Breast epithelium (tissue), 3 donors: ENCODE measurements at regions not wholly inside any gene's neighbourhood (a gene's known extent, or its start where the extent isn't known, plus 50 kb on each side); places are given as distances from the start of the nearest gene placed in this dataset.

ENCODE experiments used
- POLR2A ChIP-seq: fragments of 450-650 bp; IDR thresholded peaks from one replicate; pipeline ENCODE4 v1.6.1; 2016; ENCODE audit warnings: antibody characterized with exemption, mild to moderate bottlenecking, moderate library complexity
- TF ChIP-seq, protein P1 (sequence below), 3 donors: fragments of 450-650 bp; IDR thresholded peaks; one replicate each; pipeline ENCODE4 v1.5.1; 2016 to 2017; ENCODE audit warnings: antibody characterized with exemption in 3 of 3, mild to moderate bottlenecking in 3 of 3, moderate library complexity in 3 of 3

GRCh38 chr6:141421378-141421777, 711.3 kb upstream of the GJE1 start:
- TF ChIP-seq, protein P1, sequence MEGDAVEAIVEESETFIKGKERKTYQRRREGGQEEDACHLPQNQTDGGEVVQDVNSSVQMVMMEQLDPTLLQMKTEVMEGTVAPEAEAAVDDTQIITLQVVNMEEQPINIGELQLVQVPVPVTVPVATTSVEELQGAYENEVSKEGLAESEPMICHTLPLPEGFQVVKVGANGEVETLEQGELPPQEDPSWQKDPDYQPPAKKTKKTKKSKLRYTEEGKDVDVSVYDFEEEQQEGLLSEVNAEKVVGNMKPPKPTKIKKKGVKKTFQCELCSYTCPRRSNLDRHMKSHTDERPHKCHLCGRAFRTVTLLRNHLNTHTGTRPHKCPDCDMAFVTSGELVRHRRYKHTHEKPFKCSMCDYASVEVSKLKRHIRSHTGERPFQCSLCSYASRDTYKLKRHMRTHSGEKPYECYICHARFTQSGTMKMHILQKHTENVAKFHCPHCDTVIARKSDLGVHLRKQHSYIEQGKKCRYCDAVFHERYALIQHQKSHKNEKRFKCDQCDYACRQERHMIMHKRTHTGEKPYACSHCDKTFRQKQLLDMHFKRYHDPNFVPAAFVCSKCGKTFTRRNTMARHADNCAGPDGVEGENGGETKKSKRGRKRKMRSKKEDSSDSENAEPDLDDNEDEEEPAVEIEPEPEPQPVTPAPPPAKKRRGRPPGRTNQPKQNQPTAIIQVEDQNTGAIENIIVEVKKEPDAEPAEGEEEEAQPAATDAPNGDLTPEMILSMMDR (IDR thresholded peaks at IDR 0.05) = no peak
- no peak for TF ChIP-seq POLR2A
